SKM-1 treated with dmso at 0.1 percent for 144 hours (cell line): ENCODE measurements at regions not wholly inside any gene's neighbourhood (a gene's known extent, or its start where the extent isn't known, plus 50 kb on each side); places are given as distances from the start of the nearest gene placed in this dataset.

Source experiments
- DNase-seq: peaks from one replicate; lab custom pipeline; 2025; ENCODE audit not compliant: unreplicated experiment; lab: John Stamatoyannopoulos, UW

GRCh38 chr12:25752710-25753309 lies 199.7 kb upstream of the LMNTD1 start:
- DNase-seq = no peak

DNA sequence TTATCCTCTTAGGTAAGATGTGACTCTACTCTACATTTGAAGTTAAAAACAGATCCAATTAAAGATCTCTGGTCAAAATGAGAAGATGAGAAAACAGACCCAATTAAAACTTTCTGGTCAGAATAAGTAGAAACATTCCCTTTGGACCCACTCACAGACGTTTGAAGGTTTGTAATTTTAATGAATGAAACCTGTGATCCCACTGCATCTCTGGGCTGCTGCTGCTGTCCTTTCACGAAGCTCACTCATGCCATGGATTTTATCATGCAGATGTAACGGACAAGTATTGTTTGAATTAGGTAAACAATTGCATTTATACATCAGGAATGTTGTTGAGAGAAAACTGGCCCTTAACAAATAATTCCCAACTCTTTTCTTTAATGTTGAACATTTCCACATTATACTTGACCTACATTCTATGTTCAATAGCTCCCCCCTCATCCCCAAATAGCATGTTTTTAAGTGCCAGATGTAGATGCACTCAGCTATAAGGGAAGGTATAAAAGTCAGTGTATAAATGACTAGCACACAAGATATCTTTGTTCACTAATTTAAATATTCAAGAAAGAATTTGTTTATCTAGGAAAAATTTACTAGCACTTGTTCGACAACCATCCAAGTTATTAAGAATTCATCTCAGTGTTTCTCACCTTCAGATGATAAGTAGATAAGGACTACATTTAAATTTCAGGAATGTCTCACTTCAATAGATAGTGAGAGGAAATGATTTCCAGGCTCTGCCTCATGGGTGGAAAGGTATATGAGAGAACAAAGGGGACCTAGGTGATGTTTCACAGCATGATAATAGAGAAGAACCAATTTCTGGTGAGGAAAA lies 202.3 kb upstream of the LMNTD1 start:
- DNase-seq = no peak

DNA sequence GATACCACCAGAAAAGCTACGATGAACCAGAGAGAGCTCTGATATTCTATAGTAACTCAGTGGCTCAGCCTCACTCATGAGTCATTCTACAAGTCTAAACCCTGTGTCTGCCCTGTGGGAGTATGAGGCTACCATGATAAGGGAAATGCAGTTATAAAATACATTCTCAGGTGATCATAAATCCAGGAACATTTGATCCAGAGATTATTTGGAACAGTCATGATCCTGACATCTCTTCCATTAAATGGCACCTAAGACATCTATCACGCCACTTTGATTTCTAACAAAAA lies 202.6 kb upstream of the RASSF8 start:
- no peak for DNase-seq

GRCh38 chr12:25757037-25757665 lies 201.3 kb upstream of the RASSF8 start:
- DNase-seq = no peak

DNA sequence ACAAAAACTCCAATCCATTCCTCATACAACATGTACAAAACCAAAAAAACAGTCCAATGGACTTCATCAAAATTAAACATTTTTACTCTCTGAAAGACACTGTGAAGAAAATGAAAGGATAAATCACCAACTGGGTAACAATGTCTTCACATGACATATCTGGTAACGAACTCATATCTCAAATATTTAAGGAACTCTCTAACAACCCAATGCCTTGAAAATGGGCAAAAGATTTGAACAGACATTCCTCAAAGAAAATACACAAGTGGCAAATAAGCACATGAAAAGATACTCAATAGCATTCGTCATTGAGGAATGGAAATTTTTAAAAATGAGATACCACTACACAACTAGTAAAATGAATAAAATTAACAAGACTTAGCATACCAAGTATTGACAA lies 198.7 kb upstream of the RASSF8 start:
- DNase-seq = no peak

GRCh38 chr12:25761356-25761755 lies 197.1 kb upstream of the RASSF8 start:
- no peak for DNase-seq

- DNase-seq = no peak
Observed at GRCh38 chr12:25764409-25764808, 194.1 kb upstream of the RASSF8 start.

- DNase-seq = no peak
Observed at GRCh38 chr12:25764892-25765291, 193.6 kb upstream of the RASSF8 start.

- DNase-seq = no peak
Observed at GRCh38 chr12:25767606-25768005, 190.9 kb upstream of the RASSF8 start.

GRCh38 chr12:25768151-25768550 lies 190.3 kb upstream of the RASSF8 start:
- no peak for DNase-seq

- DNase-seq = no peak
Observed at GRCh38 chr12:25769082-25769945, 189.2 kb upstream of the RASSF8 start.

DNA sequence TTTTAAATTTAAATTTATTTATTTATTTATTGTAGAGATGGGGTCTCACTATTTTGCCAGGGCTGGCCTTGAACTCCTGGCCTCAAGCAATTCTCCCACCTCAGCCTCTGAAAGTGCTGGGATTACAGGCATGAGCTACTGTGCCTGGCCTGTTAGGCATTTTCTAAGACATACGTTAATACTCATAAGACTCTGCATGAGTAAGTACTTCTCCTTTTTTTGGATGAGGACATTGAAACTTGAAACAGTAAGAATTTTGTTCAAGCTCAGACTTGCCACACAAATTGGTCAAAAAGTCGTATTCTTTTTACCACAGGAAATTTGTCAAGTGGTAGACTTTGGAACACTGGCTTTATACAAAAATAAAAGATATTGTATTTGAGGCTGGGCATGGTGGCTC lies 187.4 kb upstream of the RASSF8 start:
- DNase-seq = peak; percentile 51

DNA sequence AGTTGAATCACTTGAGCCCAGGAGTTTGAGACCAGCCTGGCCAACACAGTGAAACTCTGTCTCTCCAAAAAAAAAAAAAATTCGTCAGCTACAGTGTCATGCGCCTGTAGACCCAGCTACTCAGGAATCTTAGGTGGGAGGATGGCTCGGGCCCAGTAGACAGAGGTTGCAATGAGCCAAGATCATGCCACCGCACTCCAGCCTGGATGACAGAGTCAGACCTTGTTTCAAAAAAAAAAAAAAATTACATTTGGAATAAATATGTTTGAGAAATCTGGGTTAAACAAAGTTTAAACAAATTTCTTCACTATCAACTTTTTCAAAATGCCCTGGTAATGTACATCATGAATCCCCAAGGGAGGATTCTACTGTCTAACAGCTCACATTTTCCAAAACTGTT lies 187.0 kb upstream of the RASSF8 start:
- DNase-seq = no peak

- DNase-seq = no peak
Observed at GRCh38 chr12:25775968-25776367, 182.5 kb upstream of the RASSF8 start.

GRCh38 chr12:25780771-25781170 lies 177.7 kb upstream of the RASSF8 start:
- DNase-seq = no peak

GRCh38 chr12:25781232-25781631 lies 177.2 kb upstream of the RASSF8 start:
- DNase-seq = no peak

- no peak for DNase-seq
Observed at GRCh38 chr12:25783566-25783965, 174.9 kb upstream of the RASSF8 start.

DNA sequence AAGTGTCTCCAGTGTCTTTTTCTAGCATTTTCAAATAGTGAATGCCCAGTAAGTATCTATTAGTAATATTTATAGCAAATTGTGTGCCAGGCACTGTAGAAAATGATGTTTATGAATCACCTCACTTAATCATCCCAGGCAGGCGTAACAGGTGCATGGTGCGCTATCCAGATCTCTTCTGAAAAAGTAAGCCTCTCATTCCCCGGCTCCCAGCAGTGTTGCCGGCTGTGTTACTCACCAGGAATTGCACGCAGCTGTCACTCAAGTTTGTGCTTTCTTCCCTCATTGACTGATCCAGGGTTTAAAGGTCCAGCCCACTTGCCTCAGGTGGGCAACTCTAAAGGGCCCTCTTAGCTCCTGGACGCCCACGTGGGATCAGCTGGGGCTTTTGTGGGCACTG lies 173.8 kb upstream of the RASSF8 start:
- DNase-seq = no peak

DNA sequence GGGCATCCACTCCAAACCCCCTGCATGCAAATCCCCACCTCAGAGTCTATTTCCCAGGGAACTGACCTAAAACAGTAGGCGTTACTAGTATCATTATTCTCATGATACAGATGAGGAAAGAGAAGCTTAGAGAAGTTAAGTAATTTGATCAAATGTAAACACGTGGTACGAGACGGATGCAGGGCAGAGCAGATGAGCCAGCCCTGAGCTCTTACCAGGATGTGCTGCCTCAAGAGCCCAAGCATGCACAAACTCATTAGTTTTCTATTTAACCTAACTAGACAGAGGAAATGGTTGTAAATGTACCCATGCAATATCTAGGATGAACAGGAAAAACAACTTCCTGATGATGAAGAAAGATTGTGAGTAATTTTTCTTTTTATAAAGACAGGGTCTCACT lies 173.3 kb upstream of the RASSF8 start:
- no peak for DNase-seq

GRCh38 chr12:25787701-25788100 lies 170.8 kb upstream of the RASSF8 start:
- DNase-seq = no peak

DNA sequence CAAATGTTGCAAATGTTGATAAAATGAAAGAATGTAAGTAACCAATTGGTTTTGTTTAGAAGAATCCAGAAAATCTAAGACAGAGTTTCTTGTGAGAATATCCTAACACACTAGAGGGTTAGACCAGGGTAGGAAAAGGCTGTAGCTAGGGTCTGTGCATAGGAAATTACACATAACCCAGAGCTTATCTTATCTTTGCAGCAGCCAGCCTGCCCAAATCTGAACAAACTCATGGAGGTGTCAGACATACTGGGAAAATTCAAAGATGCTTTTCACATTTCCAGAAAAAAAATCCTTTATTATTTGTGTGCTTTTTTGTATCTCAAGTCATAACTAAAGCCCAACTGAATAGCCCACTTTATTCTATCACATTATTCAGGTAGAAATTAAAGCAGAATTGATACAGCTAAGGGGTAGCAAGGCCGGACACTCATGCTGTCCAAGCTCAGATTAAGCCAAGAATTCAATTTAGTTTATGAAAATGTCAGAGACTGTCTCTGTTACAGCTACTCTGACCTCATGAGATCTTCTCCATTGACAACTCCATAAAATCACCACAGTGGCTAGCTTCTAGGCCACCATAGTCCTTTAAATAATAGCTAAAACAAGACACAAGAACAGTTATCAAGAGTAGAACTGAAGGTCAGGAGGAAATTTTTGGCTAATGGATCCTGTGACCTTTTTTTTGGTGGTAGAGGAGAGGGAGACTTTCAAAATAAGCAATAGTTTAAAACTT lies 169.6 kb upstream of the RASSF8 start:
- no peak for DNase-seq
